Fibroblast of pulmonary artery (primary cell): ENCODE measurements at regions not wholly inside any gene's neighbourhood (a gene's known extent, or its start where the extent isn't known, plus 50 kb on each side); places are given as distances from the start of the nearest gene placed in this dataset.
"Not testable (repeated sequence)": the region's sequence is repeated elsewhere in the genome, so short reads cannot be mapped to it uniquely, and the experiment has no call there.

ENCODE experiments used
- DNase-seq: peaks from one replicate; pipeline ENCODE4 v3.0.0-alpha.2; 2010; ENCODE audit warnings: low read depth
- H3K4me3 ChIP-seq: replicated peaks from 2 replicates; pipeline ENCODE4 v1.5.1; 2011; ENCODE audit warnings: low read depth, mild to moderate bottlenecking, control low read depth, low read length, moderate library complexity
- CTCF ChIP-seq: IDR thresholded peaks from 2 replicates; pipeline ENCODE4 v1.5.1; 2011; ENCODE audit warnings: mild to moderate bottlenecking, control low read depth, low read length, inconsistent platforms; ENCODE audit errors: missing control alignments

GRCh38 chr6:16031278-16031981 is 97.5 kb upstream of the MYLIP start:
- no peak for DNase-seq
- no peak for TF ChIP-seq CTCF
- H3K4me3 ChIP-seq: no peak overlapping the region

- no peak overlapping the region for H3K4me3 ChIP-seq
- DNase-seq: no peak
- no peak for TF ChIP-seq CTCF
Measured at GRCh38 chr6:16028966-16029365, 99.9 kb upstream of the MYLIP start.

GRCh38 chr6:16020259-16020658 is 108.6 kb upstream of the MYLIP start:
- DNase-seq: no peak
- TF ChIP-seq CTCF: no peak
- no peak overlapping the region for H3K4me3 ChIP-seq

- DNase-seq: no peak
- TF ChIP-seq CTCF: no peak
- no peak overlapping the region for H3K4me3 ChIP-seq
Measured at GRCh38 chr6:16019462-16019861, 109.4 kb upstream of the MYLIP start.

- no peak for TF ChIP-seq CTCF
- DNase-seq: no peak
- no peak overlapping the region for H3K4me3 ChIP-seq
Measured at GRCh38 chr6:16018626-16019025, 110.3 kb upstream of the MYLIP start.

- not testable (repeated sequence) for DNase-seq
Measured at GRCh38 chr6:16014325-16014724, 114.6 kb upstream of the MYLIP start.

GRCh38 chr6:16007146-16007545 is 121.7 kb upstream of the MYLIP start:
- TF ChIP-seq CTCF: no peak
- no peak for DNase-seq
- H3K4me3 ChIP-seq: no peak overlapping the region

More at GRCh38 chr6:16014325-16014724, 114.6 kb upstream of the MYLIP start:
- not testable (repeated sequence) for H3K4me3 ChIP-seq
